COR-L47 (cell line): ENCODE measurements at regions not wholly inside any gene's neighbourhood (a gene's known extent, or its start where the extent isn't known, plus 50 kb on each side); places are given as distances from the start of the nearest gene placed in this dataset.

Source experiments
- DNase-seq: peaks from one replicate; lab custom pipeline; 2025; lab: John Stamatoyannopoulos, UW

- DNase-seq, result no peak
Measured at GRCh38 chr2:22748909-22749308, 636.1 kb upstream of the KLHL29 start.

DNA sequence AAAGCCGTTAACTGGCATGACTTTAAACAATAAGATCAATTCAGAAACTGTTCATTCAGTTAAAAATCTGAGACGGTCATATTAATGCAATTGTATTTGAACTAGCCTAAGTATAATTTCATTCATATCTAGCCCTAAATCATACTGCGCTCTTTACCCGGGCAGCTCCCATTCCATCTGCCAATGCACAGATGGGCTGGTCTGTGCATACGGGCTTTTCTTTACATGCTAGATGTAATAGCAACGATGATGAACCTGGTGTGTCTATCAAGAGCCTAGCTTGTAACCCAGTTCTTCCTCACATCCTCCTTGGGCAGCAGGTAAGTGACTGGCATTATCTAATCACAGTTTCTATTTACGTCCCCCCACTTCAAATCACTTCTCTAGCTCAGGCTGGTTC lies 631.5 kb upstream of the KLHL29 start:
- DNase-seq, result no peak

DNA sequence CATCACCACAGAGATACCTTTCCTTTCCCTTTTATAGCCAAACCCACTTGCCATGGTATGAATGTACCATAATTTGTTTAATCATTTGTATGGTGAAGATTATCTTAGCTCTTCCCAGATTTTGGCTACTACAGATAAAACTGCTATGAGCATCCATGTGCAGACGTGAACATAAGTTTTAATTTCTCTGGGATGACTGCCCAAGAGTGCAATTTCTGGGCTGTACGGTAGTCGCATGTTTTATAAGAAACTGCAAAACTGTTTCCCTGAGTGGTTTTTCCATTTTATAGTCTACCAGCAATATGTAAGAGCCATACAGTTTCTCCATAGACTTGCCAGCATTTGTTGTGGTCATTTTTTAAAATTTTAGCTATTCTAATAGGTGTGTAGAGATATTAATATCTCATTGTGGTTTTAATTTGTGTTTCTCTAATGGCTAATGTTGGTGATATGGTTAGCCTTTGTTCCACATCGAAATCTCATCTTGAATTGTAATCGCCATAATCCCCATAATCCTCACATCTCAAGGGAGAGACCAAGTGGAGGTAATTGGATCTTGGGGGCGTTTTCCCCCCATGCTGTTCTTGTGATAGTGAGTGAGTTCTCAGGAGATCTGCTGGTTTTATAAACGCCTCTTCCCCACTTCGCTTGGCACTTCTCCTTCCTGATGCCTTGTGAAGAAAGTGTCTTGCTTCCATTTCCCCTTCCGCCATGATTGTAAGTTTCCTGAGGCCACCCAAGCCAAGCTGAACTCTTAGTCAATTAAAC lies 628.5 kb upstream of the KLHL29 start:
- no peak for DNase-seq

GRCh38 chr2:22769497-22769896 lies 615.5 kb upstream of the KLHL29 start:
- DNase-seq, result no peak

DNA sequence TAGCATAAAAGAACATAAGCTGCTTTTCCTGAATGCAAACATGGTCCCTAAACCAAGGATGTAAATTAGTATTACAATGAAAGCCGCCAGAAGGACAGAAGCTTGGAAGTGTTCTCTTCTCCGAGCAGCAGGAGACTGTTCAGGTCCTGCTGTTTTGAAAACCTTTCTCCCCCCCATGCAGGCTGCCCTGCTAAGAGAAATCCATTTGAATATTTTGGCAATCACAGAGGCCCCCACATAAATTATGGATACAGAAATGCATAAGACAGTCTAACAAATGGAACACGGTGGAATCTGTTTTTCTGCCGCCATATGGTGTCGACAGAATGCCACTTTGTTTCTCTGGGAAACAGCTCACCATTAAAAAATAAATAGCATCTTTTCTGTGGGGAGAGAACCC lies 600.4 kb upstream of the KLHL29 start:
- no peak for DNase-seq

GRCh38 chr2:22786817-22787216 lies 598.2 kb upstream of the KLHL29 start:
- DNase-seq, result no peak

GRCh38 chr2:22787745-22788144 lies 597.2 kb upstream of the KLHL29 start:
- DNase-seq, result no peak

- no peak for DNase-seq
Measured at GRCh38 chr2:22788749-22789327, 596.1 kb upstream of the KLHL29 start.

GRCh38 chr2:22795287-22795866 lies 589.6 kb upstream of the KLHL29 start:
- DNase-seq, result no peak

- DNase-seq, result no peak
Measured at GRCh38 chr2:22798386-22798785, 586.6 kb upstream of the KLHL29 start.

GRCh38 chr2:22800412-22800811 lies 584.6 kb upstream of the KLHL29 start:
- no peak for DNase-seq

DNA sequence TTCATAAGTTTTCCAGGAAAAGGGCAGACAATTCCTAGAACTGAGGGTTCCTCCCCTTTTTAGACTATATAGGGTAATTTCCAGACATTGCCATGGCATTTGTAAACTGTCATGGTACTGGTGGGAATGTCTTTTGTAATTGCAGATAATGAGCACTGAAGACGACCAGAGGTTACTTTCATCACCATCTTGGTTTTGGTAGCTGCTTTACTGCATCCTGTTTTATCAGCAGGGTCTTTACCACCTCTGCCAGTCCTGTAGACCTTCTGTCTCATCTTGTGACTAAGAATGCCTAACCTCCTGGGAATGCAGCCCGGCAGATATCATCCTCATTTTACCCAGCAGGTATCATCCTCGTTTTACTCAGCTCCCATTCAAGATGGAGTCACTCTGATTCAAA lies 583.9 kb upstream of the KLHL29 start:
- no peak for DNase-seq

DNA sequence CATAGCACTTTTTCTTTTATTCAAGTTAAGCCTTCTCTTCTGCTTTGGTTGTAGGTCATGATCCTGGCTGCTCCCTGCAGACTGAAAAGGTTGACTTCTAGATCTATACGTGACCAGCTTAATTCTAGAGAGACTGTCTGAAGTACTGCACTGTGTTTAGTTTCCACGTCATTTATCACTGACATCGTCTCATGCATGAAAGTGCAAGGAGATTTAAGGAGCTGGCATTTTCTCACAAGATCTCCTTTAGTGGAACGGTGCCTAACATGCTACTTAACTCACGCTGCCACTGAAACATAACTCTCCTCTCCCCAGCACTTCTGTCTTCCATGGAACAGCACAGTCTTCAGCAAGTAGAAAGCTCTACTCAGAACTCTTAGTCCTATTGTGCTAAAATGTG lies 583.0 kb upstream of the KLHL29 start:
- no peak for DNase-seq

GRCh38 chr2:22807872-22808271 lies 577.1 kb upstream of the KLHL29 start:
- no peak for DNase-seq

- DNase-seq, result no peak
Measured at GRCh38 chr2:22810602-22811001, 574.4 kb upstream of the KLHL29 start.

- no peak for DNase-seq
Measured at GRCh38 chr2:22812065-22812680, 572.8 kb upstream of the KLHL29 start.

DNA sequence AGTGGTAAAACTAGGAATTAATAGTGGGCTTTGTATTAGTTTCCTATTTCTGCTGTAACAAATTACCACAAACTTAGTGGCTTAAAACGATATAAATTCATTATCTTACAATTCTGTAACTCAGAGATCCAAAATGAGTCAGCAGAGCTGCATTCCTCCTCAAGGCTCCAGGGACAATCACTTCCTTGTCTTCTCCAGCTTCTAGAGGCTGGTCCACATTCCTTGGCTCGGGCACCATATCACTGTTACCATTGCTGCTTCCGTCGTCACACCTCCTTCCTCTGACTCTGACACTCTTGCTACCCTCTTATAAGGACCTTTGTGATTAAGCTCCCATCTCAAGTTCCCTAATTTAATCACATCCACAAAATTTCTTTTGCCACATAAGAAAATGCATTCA lies 567.8 kb upstream of the KLHL29 start:
- no peak for DNase-seq

- no peak for DNase-seq
Measured at GRCh38 chr2:22821458-22821857, 563.5 kb upstream of the KLHL29 start.

DNA sequence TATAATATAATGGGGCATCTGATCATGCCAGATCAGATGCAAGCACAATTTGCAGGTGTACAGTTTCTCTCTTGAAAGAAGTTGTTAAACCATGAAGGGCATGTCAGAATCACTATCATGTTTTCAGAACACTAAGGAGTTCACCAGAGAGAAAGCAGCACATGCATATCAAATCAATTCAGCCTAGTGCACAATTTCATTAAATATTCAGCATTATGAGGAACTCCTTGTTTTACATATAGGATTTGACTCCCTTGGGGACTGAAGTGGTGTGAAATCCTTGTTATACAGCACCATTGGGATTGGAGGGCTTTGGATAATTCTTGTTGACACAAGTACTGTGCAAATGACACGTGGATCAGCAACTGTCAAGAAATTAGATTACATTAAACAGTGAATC lies 562.1 kb upstream of the KLHL29 start:
- no peak for DNase-seq

- DNase-seq, result no peak
Measured at GRCh38 chr2:22824618-22825017, 560.4 kb upstream of the KLHL29 start.

DNA sequence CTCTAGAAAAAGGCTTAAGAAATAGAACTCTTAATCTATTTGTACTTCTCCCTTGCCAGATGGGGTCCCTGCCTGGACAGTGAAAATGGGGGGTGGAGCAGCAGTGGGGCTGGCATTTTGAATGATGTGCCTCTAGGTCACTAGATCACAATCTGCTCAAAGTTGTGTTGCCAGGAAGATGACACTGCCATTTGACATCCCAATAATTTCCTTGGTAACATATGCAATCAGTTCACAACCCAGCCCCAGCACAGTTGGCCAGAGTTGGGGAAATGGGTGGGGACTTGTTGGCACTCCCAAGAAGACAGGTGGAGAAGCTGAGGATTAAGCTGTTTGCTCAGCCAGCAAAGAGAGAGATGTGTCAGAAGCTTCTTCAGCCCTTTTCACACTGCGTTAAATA lies 558.3 kb upstream of the KLHL29 start:
- DNase-seq, result no peak

DNA sequence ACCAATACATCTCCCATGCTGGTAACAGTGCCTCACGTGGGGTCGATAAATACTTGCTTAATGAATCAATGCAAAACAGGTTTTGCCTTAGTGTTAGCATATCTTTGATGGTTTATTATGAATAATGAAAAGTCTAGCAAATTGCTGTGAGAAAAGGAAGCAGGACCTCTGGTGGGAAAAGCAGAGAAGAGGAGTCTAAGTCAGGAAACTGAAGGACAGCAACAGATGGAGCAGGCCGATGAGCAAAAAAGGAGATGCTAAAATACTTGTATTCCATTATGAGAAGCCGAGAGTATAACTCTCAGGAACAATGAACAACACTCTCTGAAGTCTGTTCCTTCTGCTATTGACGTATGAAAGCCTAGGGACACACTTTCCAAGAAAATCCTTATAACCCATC lies 555.2 kb upstream of the KLHL29 start:
- no peak for DNase-seq

- DNase-seq, result no peak
Measured at GRCh38 chr2:22832196-22832595, 552.8 kb upstream of the KLHL29 start.
